Endothelial cell of umbilical vein (primary cell): ENCODE measurements at regions not wholly inside any gene's neighbourhood (a gene's known extent, or its start where the extent isn't known, plus 50 kb on each side); places are given as distances from the start of the nearest gene placed in this dataset.

Experiments used
- BruUV-seq: library from RNA; stranded (reverse); fragments of 400-500 nt; replicated peaks from 2 replicates; lab custom pipeline; 2021; lab: Mats Ljungman, UMichigan
- CTCF ChIA-PET: fragments of 300-600, 350-600 bp; sonication (Branson Sonifier 250); formaldehyde crosslinking; loops from one replicate; lab custom pipeline; 2021; ENCODE audit warnings: antibody characterized with exemption, inconsistent platforms; lab: Charles Lee
- POLR2A ChIA-PET: fragments of 300-600, 350-600 bp; sonication (Branson Sonifier 250); formaldehyde crosslinking; loops from one replicate; lab custom pipeline; 2021; ENCODE audit warnings: antibody characterized with exemption, inconsistent platforms; lab: Charles Lee
- DNase-seq: peaks from one replicate; pipeline ENCODE4 v3.0.0-alpha.2; 2011; ENCODE audit warnings: low read depth, low spot score
- FAIRE-seq: peaks from 2 replicates; lab custom pipeline; 2011; peaks lifted over from hg19 to GRCh38; lab: Jason Lieb, UNC
- H2AFZ ChIP-seq: 2 replicates; pipeline ENCODE4 v1.6.0; 2012; ENCODE audit warnings: low read depth, low read length, control low read depth, inconsistent platforms
- H3K27ac ChIP-seq: 2 replicates; pipeline ENCODE4 v1.5.1; 2011; ENCODE audit warnings: low read depth, mild to moderate bottlenecking, control low read depth, low read length, moderate library complexity; ENCODE audit not compliant: insufficient read depth
- H3K27me3 ChIP-seq, 2 experiments: 2 replicates each; pipeline versions ENCODE4 v1.6.0 to v1.6.1; 2011; ENCODE audit warnings: low read length in 2 of 2, mixed read lengths in 1 of 2; ENCODE audit not compliant: control insufficient read depth in 2 of 2, insufficient read depth in 2 of 2
- H3K36me3 ChIP-seq, 2 experiments: 2 replicates in 1 of 2; 3 replicates in 1 of 2; pipeline ENCODE4 v1.5.1; 2011; ENCODE audit warnings: low read length in 2 of 2, mild to moderate bottlenecking in 1 of 2, moderate library complexity in 1 of 2; ENCODE audit not compliant: control insufficient read depth in 2 of 2, insufficient read depth in 2 of 2; ENCODE audit errors: extremely low read depth in 1 of 2
- H3K4me1 ChIP-seq: 3 replicates; pipeline ENCODE4 v1.5.1; 2011; ENCODE audit warnings: mild to moderate bottlenecking, low read length; ENCODE audit not compliant: control insufficient read depth, insufficient read depth; ENCODE audit errors: extremely low read depth
- H3K4me2 ChIP-seq: 2 replicates; pipeline ENCODE4 v1.6.1; 2011; ENCODE audit warnings: low read length, control low read depth, mixed read lengths; ENCODE audit not compliant: insufficient read depth
- H3K4me3 ChIP-seq, 3 experiments: fragments of 200-600 bp in 1 of 3; sonication (generic), shearing (Covaris generic) in 1 of 3; replicated peaks in 1 of 3; 2 replicates each; pipeline ENCODE4 v1.5.1; 2011 to 2016; ENCODE audit warnings: control low read depth in 3 of 3, low read length in 3 of 3, mild to moderate bottlenecking in 2 of 3, inconsistent platforms in 1 of 3, low read depth in 1 of 3, moderate library complexity in 1 of 3; ENCODE audit not compliant: insufficient read depth in 1 of 3
- H3K79me2 ChIP-seq: 2 replicates; pipeline ENCODE4 v1.6.0; 2012; ENCODE audit warnings: low read length, inconsistent platforms; ENCODE audit not compliant: control insufficient read depth, insufficient read depth
- H3K9ac ChIP-seq: replicated peaks from 2 replicates; pipeline ENCODE3; 2011; ENCODE audit warnings: low read length, control low read depth; ENCODE audit not compliant: insufficient read depth; ENCODE audit errors: extremely low read depth
- H3K9me1 ChIP-seq: replicated peaks from 3 replicates; pipeline ENCODE4 v1.6.0; 2011; ENCODE audit warnings: mild to moderate bottlenecking, low read length; ENCODE audit not compliant: control insufficient read depth, insufficient read depth; ENCODE audit errors: extremely low read depth
- H3K9me3 ChIP-seq: replicated peaks from 2 replicates; pipeline ENCODE4 v1.5.1; 2012; ENCODE audit warnings: low read length, inconsistent platforms; ENCODE audit not compliant: control insufficient read depth, insufficient read depth
- H4K20me1 ChIP-seq: replicated peaks from 2 replicates; pipeline ENCODE3; 2011; ENCODE audit warnings: mild to moderate bottlenecking, low read length; ENCODE audit not compliant: control insufficient read depth, insufficient read depth; ENCODE audit errors: extremely low read depth
- EZH2 ChIP-seq: IDR thresholded peaks from 2 replicates; pipeline ENCODE4 v1.6.1; 2012; ENCODE audit warnings: borderline replicate concordance, low read depth, mild to moderate bottlenecking, moderate library complexity, low read length, inconsistent platforms; ENCODE audit not compliant: severe bottlenecking
- FOS ChIP-seq: IDR thresholded peaks from 2 replicates; pipeline ENCODE4 v1.6.1; 2011; ENCODE audit warnings: mild to moderate bottlenecking, low read length, moderate library complexity, borderline replicate concordance; ENCODE audit not compliant: insufficient read depth
- GATA2 ChIP-seq: IDR thresholded peaks from 2 replicates; pipeline ENCODE4 v1.7.0; 2011; ENCODE audit warnings: low read depth, mild to moderate bottlenecking, moderate library complexity, mixed read lengths, low read length; ENCODE audit not compliant: insufficient read length, insufficient read depth
- JUN ChIP-seq: IDR thresholded peaks from 2 replicates; pipeline ENCODE4 v1.6.1; 2011; ENCODE audit warnings: borderline replicate concordance, low read depth; ENCODE audit not compliant: insufficient read length, insufficient read depth
- MYC ChIP-seq: IDR thresholded peaks from one replicate; pipeline ENCODE4 v1.6.1; 2011; ENCODE audit warnings: mild to moderate bottlenecking, low read depth, low read length
- POLR2A ChIP-seq: IDR thresholded peaks from 2 replicates; pipeline ENCODE4 v1.6.1; 2012; ENCODE audit warnings: low read depth, mild to moderate bottlenecking, control low read depth, low read length
- POLR2AphosphoS5 ChIP-seq: IDR thresholded peaks from 2 replicates; pipeline ENCODE4 v1.6.1; 2012; ENCODE audit warnings: low read depth, mild to moderate bottlenecking, control low read depth, low read length, moderate library complexity; ENCODE audit not compliant: insufficient read depth
- dilution Hi-C: fragments of 300-500 bp; cut with MboI; formaldehyde crosslinking; loops from one replicate; pipeline ENCODE4 v1.15.0; 2019; ENCODE audit warnings: low sequenced_read_pairs; ENCODE audit not compliant: extremely low pct_ligation_motif_present
- intact Hi-C: fragments of 100-400 bp; cut with micrococcal nuclease; formaldehyde crosslinking; loops from one replicate; pipeline ENCODE4 v1.10.0; 2022
- TF ChIP-seq, protein P1 (sequence below), 2 donors: IDR thresholded peaks; 1 replicate in 1 of 2; 2 replicates in 1 of 2; pipeline ENCODE4 v1.5.1; 2011; ENCODE audit warnings: low read length in 2 of 2, mild to moderate bottlenecking in 2 of 2, moderate library complexity in 2 of 2, control low read depth in 1 of 2, inconsistent platforms in 1 of 2, low read depth in 1 of 2; ENCODE audit not compliant: insufficient read depth in 1 of 2; ENCODE audit errors: extremely low read depth in 1 of 2
- TF ChIP-seq, protein P2 (sequence below): IDR thresholded peaks from 2 replicates; pipeline ENCODE4 v1.6.1; 2011; ENCODE audit not compliant: insufficient read depth, insufficient read length

DNA sequence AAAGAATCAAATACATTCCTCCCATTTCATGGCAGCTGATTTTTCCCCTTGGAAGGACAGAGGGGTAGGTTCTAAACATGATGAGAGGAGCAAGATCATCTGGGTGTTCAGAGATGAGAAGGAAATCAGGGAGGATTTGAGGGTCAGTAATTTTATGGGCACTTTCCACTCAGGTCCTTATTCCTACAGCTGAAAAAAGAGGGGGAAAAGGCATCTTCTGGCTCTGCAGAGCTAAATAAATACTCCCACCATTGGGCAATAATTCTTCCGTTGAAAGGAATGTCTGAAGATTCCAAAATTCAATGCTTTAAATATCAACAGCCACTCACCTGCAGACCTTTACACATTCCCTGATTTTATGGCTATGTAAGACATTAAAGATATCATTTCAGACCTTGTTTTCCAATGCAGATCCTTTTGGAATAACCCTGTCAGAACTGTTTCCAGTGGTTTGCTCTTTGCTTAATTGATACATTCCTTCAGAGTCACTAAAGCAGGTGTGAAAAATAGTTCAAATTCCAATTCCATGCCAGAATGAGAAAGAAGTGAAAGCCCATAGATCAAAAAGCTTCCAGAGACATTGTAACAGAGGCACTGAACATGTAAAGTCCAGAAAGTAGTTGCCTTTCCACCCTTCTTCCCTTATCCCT, 233.3 kb upstream of the KRR1 start:
- Histone ChIP-seq H2AFZ (no peak overlapping the region), H3K9me1 (no peaks in the 10 kb centered on the region), H3K4me1 (no peaks in the 10 kb centered on the region), H3K9ac (no peak overlapping the region), H3K27ac (no peak overlapping the region), H3K4me3 (no peak overlapping the region), H3K27me3 (no peaks in the 10 kb centered on the region), H3K79me2 (no peaks in the 10 kb centered on the region), H4K20me1 (no peaks in the 10 kb centered on the region), H3K36me3 (no peaks in the 10 kb centered on the region), H3K4me2 (no peak overlapping the region), H3K9me3 (no peaks in the 10 kb centered on the region)
- ChIA-PET CTCF (interaction anchor here (0.6 to 2.1 kb wide), 6 partner anchors 10 to 36 kb away, joined by 3 to 7 read pairs (median 4); no protein-coding TSS in a partner anchor), POLR2A (no interaction called here)
- intact Hi-C loops (no loop called here), dilution Hi-C loops (no loop called here)
- TF ChIP-seq, protein P1, sequence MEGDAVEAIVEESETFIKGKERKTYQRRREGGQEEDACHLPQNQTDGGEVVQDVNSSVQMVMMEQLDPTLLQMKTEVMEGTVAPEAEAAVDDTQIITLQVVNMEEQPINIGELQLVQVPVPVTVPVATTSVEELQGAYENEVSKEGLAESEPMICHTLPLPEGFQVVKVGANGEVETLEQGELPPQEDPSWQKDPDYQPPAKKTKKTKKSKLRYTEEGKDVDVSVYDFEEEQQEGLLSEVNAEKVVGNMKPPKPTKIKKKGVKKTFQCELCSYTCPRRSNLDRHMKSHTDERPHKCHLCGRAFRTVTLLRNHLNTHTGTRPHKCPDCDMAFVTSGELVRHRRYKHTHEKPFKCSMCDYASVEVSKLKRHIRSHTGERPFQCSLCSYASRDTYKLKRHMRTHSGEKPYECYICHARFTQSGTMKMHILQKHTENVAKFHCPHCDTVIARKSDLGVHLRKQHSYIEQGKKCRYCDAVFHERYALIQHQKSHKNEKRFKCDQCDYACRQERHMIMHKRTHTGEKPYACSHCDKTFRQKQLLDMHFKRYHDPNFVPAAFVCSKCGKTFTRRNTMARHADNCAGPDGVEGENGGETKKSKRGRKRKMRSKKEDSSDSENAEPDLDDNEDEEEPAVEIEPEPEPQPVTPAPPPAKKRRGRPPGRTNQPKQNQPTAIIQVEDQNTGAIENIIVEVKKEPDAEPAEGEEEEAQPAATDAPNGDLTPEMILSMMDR (IDR thresholded peaks at IDR 0.05; ENCODE audit: extremely low read depth in 1 of 2, insufficient read depth in 1 of 2, low read depth in 1 of 2, low read length in 2 of 2) = no peak
- TF ChIP-seq POLR2A (no peak), GATA2 (no peak), POLR2AphosphoS5 (no peak), JUN (no peak), FOS (no peak), EZH2 (no peak), MYC (no peak)
- TF ChIP-seq, protein P2, sequence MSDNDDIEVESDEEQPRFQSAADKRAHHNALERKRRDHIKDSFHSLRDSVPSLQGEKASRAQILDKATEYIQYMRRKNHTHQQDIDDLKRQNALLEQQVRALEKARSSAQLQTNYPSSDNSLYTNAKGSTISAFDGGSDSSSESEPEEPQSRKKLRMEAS = no peak
- FAIRE-seq = no peak
- no peak for DNase-seq
- BruUV-seq = no TSS peak
